Left ventricle myocardium inferior (tissue), 1 donor: ENCODE measurements at regions not wholly inside any gene's neighbourhood (a gene's known extent, or its start where the extent isn't known, plus 50 kb on each side); places are given as distances from the start of the nearest gene placed in this dataset.

Source experiments
- DNase-seq: peaks from one replicate; pipeline ENCODE4 v3.0.0-alpha.2; 2020
- H3K27ac ChIP-seq: fragments of 200-600 bp; replicated peaks from 2 replicates; pipeline ENCODE4 v1.8.0; 2021
- H3K27me3 ChIP-seq: fragments of 200-600 bp; 2 replicates; pipeline ENCODE4 v1.8.0; 2021; ENCODE audit warnings: low read depth
- H3K36me3 ChIP-seq: fragments of 200-600 bp; 2 replicates; pipeline ENCODE4 v1.8.0; 2021
- H3K4me1 ChIP-seq: fragments of 200-600 bp; 2 replicates; pipeline ENCODE4 v1.8.0; 2021
- H3K4me3 ChIP-seq: fragments of 200-600 bp; 2 replicates; pipeline ENCODE4 v1.8.0; 2021; ENCODE audit warnings: mild to moderate bottlenecking, moderate library complexity
- H3K9me3 ChIP-seq: fragments of 200-600 bp; replicated peaks from 2 replicates; pipeline ENCODE4 v1.8.0; 2021
- CTCF ChIP-seq: fragments of 200-600 bp; IDR thresholded peaks from 2 replicates; pipeline ENCODE4 v1.8.0; 2021; ENCODE audit warnings: antibody characterized with exemption, mild to moderate bottlenecking, borderline replicate concordance
- intact Hi-C: fragments of 100-400 bp; cut with micrococcal nuclease; formaldehyde crosslinking; loops from one replicate; pipeline ENCODE4 v1.11.0; 2022
- donor health status: DM: no; HTN: yes; CAD: no; lungs with severe emphysema.

- intact Hi-C loops = no loop called here
- peaks cover 50% of the 10 kb centered on the region for H3K4me1 ChIP-seq
- TF ChIP-seq CTCF = no peak
- no peak for DNase-seq
- H3K4me3 ChIP-seq = no peak overlapping the region
- no peaks in the 10 kb centered on the region for H3K27me3 ChIP-seq
- H3K36me3 ChIP-seq = no peaks in the 10 kb centered on the region
- peak overlapping the region; percentile 37 for H3K27ac ChIP-seq
- H3K9me3 ChIP-seq = no peaks in the 10 kb centered on the region
Measured at GRCh38 chr13:44293908-44294735, 79.5 kb upstream of the SERP2 start.

DNA sequence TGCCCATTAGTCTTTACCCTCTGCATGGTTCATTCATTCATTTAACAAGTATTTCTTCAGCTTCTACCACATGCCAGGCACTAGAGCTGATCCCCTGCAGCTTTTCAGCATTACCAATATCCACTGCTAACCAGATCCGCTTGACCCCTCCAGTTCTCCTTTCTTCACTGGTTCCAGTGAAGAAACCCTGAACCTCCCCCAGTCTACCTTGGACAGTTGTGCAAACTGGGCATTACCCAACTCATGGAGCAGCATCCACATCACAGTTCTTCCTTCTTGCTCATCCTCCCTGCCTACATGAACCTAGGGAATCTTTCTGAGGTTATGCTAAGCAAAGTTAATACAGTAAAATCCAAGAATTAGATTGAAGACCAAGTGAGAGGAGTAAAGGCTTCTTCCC lies 78.7 kb upstream of the SERP2 start:
- H3K27ac ChIP-seq = no peak overlapping the region
- no peaks in the 10 kb centered on the region for H3K36me3 ChIP-seq
- no peaks in the 10 kb centered on the region for H3K9me3 ChIP-seq
- DNase-seq = no peak
- intact Hi-C loops = no loop called here
- H3K4me1 ChIP-seq = peaks cover 50% of the 10 kb centered on the region
- no peak for TF ChIP-seq CTCF
- no peak overlapping the region for H3K4me3 ChIP-seq
- no peaks in the 10 kb centered on the region for H3K27me3 ChIP-seq

- DNase-seq = no peak
Measured at GRCh38 chr13:44296856-44297255, 76.8 kb upstream of the SERP2 start.

GRCh38 chr13:44298314-44298713 lies 75.3 kb upstream of the SERP2 start:
- intact Hi-C loops = no loop called here
- no peaks in the 10 kb centered on the region for H3K27me3 ChIP-seq
- no peak overlapping the region for H3K4me3 ChIP-seq
- no peak for TF ChIP-seq CTCF
- DNase-seq = no peak
- peaks cover 68% of the 10 kb centered on the region for H3K4me1 ChIP-seq
- no peaks in the 10 kb centered on the region for H3K9me3 ChIP-seq
- no peaks in the 10 kb centered on the region for H3K36me3 ChIP-seq
- H3K27ac ChIP-seq = no peak overlapping the region

More at GRCh38 chr13:44296856-44297255, 76.8 kb upstream of the SERP2 start:
- Histone ChIP-seq H3K27me3 (no peaks in the 10 kb centered on the region), H3K27ac (peak overlapping the region; percentile 72), H3K36me3 (no peaks in the 10 kb centered on the region), H3K4me1 (peaks cover 66% of the 10 kb centered on the region), H3K4me3 (no peak overlapping the region), H3K9me3 (no peaks in the 10 kb centered on the region)
- intact Hi-C loops = no loop called here
- no peak for TF ChIP-seq CTCF

DNA sequence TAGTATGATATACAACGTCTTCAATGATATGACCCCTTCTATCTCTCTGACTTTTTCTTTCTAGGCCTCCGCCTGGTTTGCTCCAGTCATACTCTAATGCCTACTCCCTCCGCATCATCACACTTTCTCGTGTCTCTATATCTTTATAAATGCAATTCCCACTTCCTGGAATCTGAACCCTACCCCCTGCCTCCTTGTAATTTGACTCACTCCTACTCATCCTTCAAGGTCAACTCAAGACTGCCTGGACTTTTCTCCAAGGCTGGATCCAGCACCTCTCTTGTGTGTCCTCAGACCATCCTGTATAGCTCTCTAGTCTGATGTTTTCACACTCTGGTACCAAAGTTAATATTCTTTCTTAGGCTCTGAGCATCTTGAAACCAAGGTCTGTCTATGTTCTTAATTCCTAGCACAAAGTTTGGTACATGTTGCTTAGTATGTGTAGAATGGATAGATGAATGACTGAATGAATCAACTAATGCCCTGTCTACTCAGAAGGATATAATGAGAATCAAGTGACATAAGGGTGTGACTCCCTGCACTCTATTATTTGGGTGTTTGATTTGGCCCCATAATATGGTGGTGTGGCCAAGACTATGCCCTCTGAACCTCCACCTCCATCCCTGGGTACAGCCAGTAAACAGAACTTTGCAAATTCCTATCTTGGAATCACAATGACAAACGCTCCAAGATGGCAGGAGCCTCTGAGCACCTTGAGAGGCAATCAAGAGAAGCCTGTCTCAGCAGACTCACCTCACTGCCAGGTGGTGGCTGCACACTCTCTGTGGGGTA lies 74.3 kb upstream of the SERP2 start:
- H3K9me3 ChIP-seq = no peaks in the 10 kb centered on the region
- no peak for DNase-seq
- H3K36me3 ChIP-seq = no peaks in the 10 kb centered on the region
- no peak for TF ChIP-seq CTCF
- H3K27me3 ChIP-seq = no peaks in the 10 kb centered on the region
- peaks cover 68% of the 10 kb centered on the region for H3K4me1 ChIP-seq
- no peak overlapping the region for H3K4me3 ChIP-seq
- H3K27ac ChIP-seq = no peak overlapping the region
- intact Hi-C loops = no loop called here
